Endothelial cell of umbilical vein (primary cell): ENCODE measurements at regions not wholly inside any gene's neighbourhood (a gene's known extent, or its start where the extent isn't known, plus 50 kb on each side); places are given as distances from the start of the nearest gene placed in this dataset.

Source experiments
- BruUV-seq: library from RNA; stranded (reverse); fragments of 400-500 nt; replicated peaks from 2 replicates; lab custom pipeline; 2021; lab: Mats Ljungman, UMichigan
- CTCF ChIA-PET: fragments of 300-600, 350-600 bp; sonication (Branson Sonifier 250); formaldehyde crosslinking; loops from one replicate; lab custom pipeline; 2021; ENCODE audit warnings: antibody characterized with exemption, inconsistent platforms; lab: Charles Lee
- POLR2A ChIA-PET: fragments of 300-600, 350-600 bp; sonication (Branson Sonifier 250); formaldehyde crosslinking; loops from one replicate; lab custom pipeline; 2021; ENCODE audit warnings: antibody characterized with exemption, inconsistent platforms; lab: Charles Lee
- DNase-seq: peaks from one replicate; pipeline ENCODE4 v3.0.0-alpha.2; 2011; ENCODE audit warnings: low read depth, low spot score
- FAIRE-seq: peaks from 2 replicates; lab custom pipeline; 2011; peaks lifted over from hg19 to GRCh38; lab: Jason Lieb, UNC
- H2AFZ ChIP-seq: 2 replicates; pipeline ENCODE4 v1.6.0; 2012; ENCODE audit warnings: low read depth, low read length, control low read depth, inconsistent platforms
- H3K27ac ChIP-seq: 2 replicates; pipeline ENCODE4 v1.5.1; 2011; ENCODE audit warnings: low read depth, mild to moderate bottlenecking, control low read depth, low read length, moderate library complexity; ENCODE audit not compliant: insufficient read depth
- H3K27me3 ChIP-seq, 2 experiments: 2 replicates each; pipeline versions ENCODE4 v1.6.0 to v1.6.1; 2011; ENCODE audit warnings: low read length in 2 of 2, mixed read lengths in 1 of 2; ENCODE audit not compliant: control insufficient read depth in 2 of 2, insufficient read depth in 2 of 2
- H3K36me3 ChIP-seq, 2 experiments: 2 replicates in 1 of 2; 3 replicates in 1 of 2; pipeline ENCODE4 v1.5.1; 2011; ENCODE audit warnings: low read length in 2 of 2, mild to moderate bottlenecking in 1 of 2, moderate library complexity in 1 of 2; ENCODE audit not compliant: control insufficient read depth in 2 of 2, insufficient read depth in 2 of 2; ENCODE audit errors: extremely low read depth in 1 of 2
- H3K4me1 ChIP-seq: 3 replicates; pipeline ENCODE4 v1.5.1; 2011; ENCODE audit warnings: mild to moderate bottlenecking, low read length; ENCODE audit not compliant: control insufficient read depth, insufficient read depth; ENCODE audit errors: extremely low read depth
- H3K4me2 ChIP-seq: 2 replicates; pipeline ENCODE4 v1.6.1; 2011; ENCODE audit warnings: low read length, control low read depth, mixed read lengths; ENCODE audit not compliant: insufficient read depth
- H3K4me3 ChIP-seq, 3 experiments: fragments of 200-600 bp in 1 of 3; sonication (generic), shearing (Covaris generic) in 1 of 3; replicated peaks in 1 of 3; 2 replicates each; pipeline ENCODE4 v1.5.1; 2011 to 2016; ENCODE audit warnings: control low read depth in 3 of 3, low read length in 3 of 3, mild to moderate bottlenecking in 2 of 3, inconsistent platforms in 1 of 3, low read depth in 1 of 3, moderate library complexity in 1 of 3; ENCODE audit not compliant: insufficient read depth in 1 of 3
- H3K79me2 ChIP-seq: 2 replicates; pipeline ENCODE4 v1.6.0; 2012; ENCODE audit warnings: low read length, inconsistent platforms; ENCODE audit not compliant: control insufficient read depth, insufficient read depth
- H3K9ac ChIP-seq: replicated peaks from 2 replicates; pipeline ENCODE3; 2011; ENCODE audit warnings: low read length, control low read depth; ENCODE audit not compliant: insufficient read depth; ENCODE audit errors: extremely low read depth
- H3K9me1 ChIP-seq: replicated peaks from 3 replicates; pipeline ENCODE4 v1.6.0; 2011; ENCODE audit warnings: mild to moderate bottlenecking, low read length; ENCODE audit not compliant: control insufficient read depth, insufficient read depth; ENCODE audit errors: extremely low read depth
- H3K9me3 ChIP-seq: replicated peaks from 2 replicates; pipeline ENCODE4 v1.5.1; 2012; ENCODE audit warnings: low read length, inconsistent platforms; ENCODE audit not compliant: control insufficient read depth, insufficient read depth
- H4K20me1 ChIP-seq: replicated peaks from 2 replicates; pipeline ENCODE3; 2011; ENCODE audit warnings: mild to moderate bottlenecking, low read length; ENCODE audit not compliant: control insufficient read depth, insufficient read depth; ENCODE audit errors: extremely low read depth
- CTCF ChIP-seq, 2 donors: IDR thresholded peaks; 1 replicate in 1 of 2; 2 replicates in 1 of 2; pipeline ENCODE4 v1.5.1; 2011; ENCODE audit warnings: low read length in 2 of 2, mild to moderate bottlenecking in 2 of 2, moderate library complexity in 2 of 2, control low read depth in 1 of 2, inconsistent platforms in 1 of 2, low read depth in 1 of 2; ENCODE audit not compliant: insufficient read depth in 1 of 2; ENCODE audit errors: extremely low read depth in 1 of 2
- EZH2 ChIP-seq: IDR thresholded peaks from 2 replicates; pipeline ENCODE4 v1.6.1; 2012; ENCODE audit warnings: borderline replicate concordance, low read depth, mild to moderate bottlenecking, moderate library complexity, low read length, inconsistent platforms; ENCODE audit not compliant: severe bottlenecking
- FOS ChIP-seq: IDR thresholded peaks from 2 replicates; pipeline ENCODE4 v1.6.1; 2011; ENCODE audit warnings: mild to moderate bottlenecking, low read length, moderate library complexity, borderline replicate concordance; ENCODE audit not compliant: insufficient read depth
- GATA2 ChIP-seq: IDR thresholded peaks from 2 replicates; pipeline ENCODE4 v1.7.0; 2011; ENCODE audit warnings: low read depth, mild to moderate bottlenecking, moderate library complexity, mixed read lengths, low read length; ENCODE audit not compliant: insufficient read length, insufficient read depth
- JUN ChIP-seq: IDR thresholded peaks from 2 replicates; pipeline ENCODE4 v1.6.1; 2011; ENCODE audit warnings: borderline replicate concordance, low read depth; ENCODE audit not compliant: insufficient read length, insufficient read depth
- MYC ChIP-seq: IDR thresholded peaks from one replicate; pipeline ENCODE4 v1.6.1; 2011; ENCODE audit warnings: mild to moderate bottlenecking, low read depth, low read length
- POLR2A ChIP-seq: IDR thresholded peaks from 2 replicates; pipeline ENCODE4 v1.6.1; 2012; ENCODE audit warnings: low read depth, mild to moderate bottlenecking, control low read depth, low read length
- POLR2AphosphoS5 ChIP-seq: IDR thresholded peaks from 2 replicates; pipeline ENCODE4 v1.6.1; 2012; ENCODE audit warnings: low read depth, mild to moderate bottlenecking, control low read depth, low read length, moderate library complexity; ENCODE audit not compliant: insufficient read depth
- dilution Hi-C: fragments of 300-500 bp; cut with MboI; formaldehyde crosslinking; loops from one replicate; pipeline ENCODE4 v1.15.0; 2019; ENCODE audit warnings: low sequenced_read_pairs; ENCODE audit not compliant: extremely low pct_ligation_motif_present
- intact Hi-C: fragments of 100-400 bp; cut with micrococcal nuclease; formaldehyde crosslinking; loops from one replicate; pipeline ENCODE4 v1.10.0; 2022
- TF ChIP-seq, protein P1 (sequence below): IDR thresholded peaks from 2 replicates; pipeline ENCODE4 v1.6.1; 2011; ENCODE audit not compliant: insufficient read depth, insufficient read length

DNA sequence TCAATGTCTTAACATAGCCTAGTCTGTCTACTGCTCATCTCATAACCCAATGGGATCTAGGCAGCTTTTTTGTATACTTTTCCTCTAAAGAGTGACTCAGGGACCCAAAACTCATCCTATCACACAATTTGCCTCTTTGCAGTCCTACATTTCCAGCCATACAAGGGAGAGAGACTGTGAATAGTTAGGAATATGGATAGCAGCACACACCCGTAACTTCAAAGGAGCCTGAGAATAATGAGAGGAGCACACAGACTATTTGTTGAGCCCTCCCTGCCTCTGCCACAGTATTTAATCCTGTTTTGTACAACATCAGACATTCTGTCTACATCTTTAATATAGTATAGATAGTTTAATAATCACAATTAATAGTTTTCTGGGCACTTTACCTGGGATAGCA lies 83.2 kb downstream of the AREG start:
- Histone ChIP-seq H3K4me2 (no peak overlapping the region), H3K9me1 (no peaks in the 10 kb centered on the region), H3K9me3 (no peaks in the 10 kb centered on the region), H3K36me3 (no peaks in the 10 kb centered on the region), H4K20me1 (no peaks in the 10 kb centered on the region), H3K4me3 (no peak overlapping the region), H3K27ac (no peak overlapping the region), H3K79me2 (no peaks in the 10 kb centered on the region), H3K27me3 (no peaks in the 10 kb centered on the region), H3K4me1 (no peaks in the 10 kb centered on the region), H3K9ac (no peak overlapping the region), H2AFZ (no peak overlapping the region)
- DNase-seq (no peak), FAIRE-seq (no peak)
- dilution Hi-C loops (loop anchor here (25.0 kb wide), 1 partner anchor 141 kb away; no protein-coding TSS in a partner anchor), intact Hi-C loops (no loop called here)
- BruUV-seq = no TSS peak
- CTCF ChIA-PET = interaction anchor here (1.0 to 8.4 kb wide), 9 partner anchors 11 to 207 kb away, joined by 3 to 224 read pairs (median 6); partner anchors contain the start of gene AREG
- TF ChIP-seq POLR2A (no peak), CTCF (IDR thresholded peaks at IDR 0.05; ENCODE audit: extremely low read depth in 1 of 2, insufficient read depth in 1 of 2, low read depth in 1 of 2, low read length in 2 of 2) (no peak), EZH2 (no peak), JUN (no peak), POLR2AphosphoS5 (no peak), FOS (no peak), MYC (no peak), GATA2 (no peak)
- TF ChIP-seq, protein P1, sequence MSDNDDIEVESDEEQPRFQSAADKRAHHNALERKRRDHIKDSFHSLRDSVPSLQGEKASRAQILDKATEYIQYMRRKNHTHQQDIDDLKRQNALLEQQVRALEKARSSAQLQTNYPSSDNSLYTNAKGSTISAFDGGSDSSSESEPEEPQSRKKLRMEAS = no peak
- POLR2A ChIA-PET = no interaction called here
